PC-3 (cell line): ENCODE measurements at regions not wholly inside any gene's neighbourhood (a gene's known extent, or its start where the extent isn't known, plus 50 kb on each side); places are given as distances from the start of the nearest gene placed in this dataset.

Experiments
- ATAC-seq: fragments of 200-7000 bp; cut with Tn5 transposase; 2 replicates; pipeline ENCODE4 v1.9.1; 2020; ENCODE audit warnings: mild to moderate bottlenecking, moderate library complexity
- BruUV-seq: library from RNA; stranded (reverse); fragments of 400-500 nt; replicated peaks from 2 replicates; lab custom pipeline; 2021; lab: Mats Ljungman, UMichigan
- CTCF ChIA-PET: fragments of 300-600 bp; sonication (Branson Sonifier 250); formaldehyde crosslinking; loops from one replicate; lab custom pipeline; 2022; ENCODE audit warnings: antibody characterized with exemption; lab: Charles Lee
- POLR2A ChIA-PET: fragments of 300-600 bp; sonication (Branson Sonifier 250); formaldehyde crosslinking; loops from one replicate; lab custom pipeline; 2022; ENCODE audit warnings: antibody characterized with exemption; ENCODE audit not compliant: unreplicated experiment; lab: Charles Lee
- DNase-seq: peaks from one replicate; pipeline ENCODE4 v3.0.0-alpha.2; 2015
- H2AFZ ChIP-seq: fragments of 300-600 bp; sonication (generic); 2 replicates; pipeline ENCODE4 v1.6.0; 2016; ENCODE audit warnings: antibody characterized with exemption, low read length
- H3F3A ChIP-seq: fragments of 300-600 bp; sonication (generic); one replicate; pipeline ENCODE4 v1.6.0; 2017; ENCODE audit warnings: antibody characterized with exemption, low read length, control low read depth, mild to moderate bottlenecking; ENCODE audit not compliant: unreplicated experiment
- H3K27ac ChIP-seq: fragments of 300-600 bp; sonication (generic); 2 replicates; pipeline ENCODE4 v1.5.1; 2016; ENCODE audit warnings: mild to moderate bottlenecking, low read length
- H3K27me3 ChIP-seq: fragments of 300-600 bp; sonication (generic); 2 replicates; pipeline ENCODE4 v1.6.1; 2016; ENCODE audit warnings: low read length, mixed read lengths
- H3K36me3 ChIP-seq: fragments of 300-600 bp; sonication (generic); 2 replicates; pipeline ENCODE4 v1.6.1; 2016; ENCODE audit warnings: low read depth, mixed run types, low read length, mixed read lengths
- H3K4me1 ChIP-seq: fragments of 300-600 bp; sonication (generic); 2 replicates; pipeline ENCODE4 v1.5.1; 2016; ENCODE audit warnings: low read length; ENCODE audit not compliant: insufficient read depth
- H3K4me2 ChIP-seq: fragments of 300-600 bp; sonication (generic); 2 replicates; pipeline ENCODE4 v1.6.0; 2016; ENCODE audit warnings: low read length
- H3K4me3 ChIP-seq: fragments of 300-600 bp; sonication (generic); 2 replicates; pipeline ENCODE4 v1.5.1; 2016; ENCODE audit warnings: mild to moderate bottlenecking, low read length, mixed read lengths
- H3K79me2 ChIP-seq: fragments of 300-600 bp; sonication (generic); 2 replicates; pipeline ENCODE4 v1.6.1; 2017; ENCODE audit warnings: low read length, mixed read lengths
- H3K9ac ChIP-seq: fragments of 300-600 bp; sonication (generic); 2 replicates; pipeline ENCODE4 v1.6.0; 2016; ENCODE audit warnings: mild to moderate bottlenecking, low read length
- H3K9me2 ChIP-seq: fragments of 300-600 bp; sonication (generic); replicated peaks from 2 replicates; pipeline ENCODE4 v1.6.1; 2016; ENCODE audit warnings: mixed run types, low read length, mixed read lengths
- H3K9me3 ChIP-seq: fragments of 300-600 bp; sonication (generic); 2 replicates; pipeline ENCODE4 v1.6.1; 2016; ENCODE audit warnings: low read length, mixed read lengths
- H4K20me1 ChIP-seq: fragments of 300-600 bp; sonication (generic); 2 replicates; pipeline ENCODE4 v1.6.1; 2016; ENCODE audit warnings: low read length, mixed read lengths
- EZH2 ChIP-seq: fragments of 300-600 bp; sonication (generic); IDR thresholded peaks from one replicate; pipeline ENCODE4 v1.6.1; 2017; ENCODE audit warnings: antibody characterized with exemption, mild to moderate bottlenecking, low read length; ENCODE audit not compliant: unreplicated experiment
- EZH2phosphoT487 ChIP-seq: fragments of 300-600 bp; sonication (generic); IDR thresholded peaks from 2 replicates; pipeline ENCODE4 v1.6.1; 2018; ENCODE audit warnings: mild to moderate bottlenecking, antibody characterized with exemption, low read length, borderline replicate concordance
- intact Hi-C: fragments of 100-400 bp; cut with micrococcal nuclease; formaldehyde crosslinking; loops from 2 replicates; pipeline ENCODE4 v1.9.0; 2023
- TF ChIP-seq, protein P1 (sequence below): fragments of 300-600 bp; sonication (generic); conservative IDR thresholded peaks from 2 replicates; pipeline ENCODE4 v1.5.1; 2017; ENCODE audit warnings: antibody characterized with exemption, low read depth, mild to moderate bottlenecking, low read length

DNA sequence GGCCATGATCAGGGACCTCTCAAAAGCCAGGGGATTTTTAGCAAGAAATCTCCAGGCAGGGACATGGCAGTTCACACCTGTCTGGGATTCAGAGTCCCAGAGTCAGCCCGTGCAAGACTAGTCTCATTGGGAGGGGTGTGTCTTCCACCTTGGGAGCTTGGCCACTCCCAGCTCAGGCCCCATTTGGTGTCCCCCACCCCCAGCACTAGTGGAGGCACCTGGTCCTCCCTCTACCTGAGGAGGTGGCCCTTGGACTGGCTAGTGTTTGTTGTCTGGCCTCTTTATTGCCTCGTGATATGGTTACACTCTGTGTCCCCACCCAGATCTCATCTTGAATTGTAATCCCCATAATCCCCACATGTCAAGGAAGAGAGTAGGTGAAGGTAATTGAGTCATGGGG is 140.8 kb upstream of the PHACTR3 start:
- Histone ChIP-seq H3K9ac (no peak overlapping the region), H3K27ac (no peak overlapping the region), H3K36me3 (no peaks in the 10 kb centered on the region), H3F3A (no peaks in the 10 kb centered on the region), H3K4me3 (no peak overlapping the region), H3K4me2 (no peak overlapping the region), H3K79me2 (no peaks in the 10 kb centered on the region), H3K9me2 (no peaks in the 10 kb centered on the region), H4K20me1 (no peaks in the 10 kb centered on the region), H3K9me3 (no peaks in the 10 kb centered on the region), H3K27me3 (peaks cover 61% of the 10 kb centered on the region), H2AFZ (no peak overlapping the region), H3K4me1 (no peaks in the 10 kb centered on the region)
- intact Hi-C loops: no loop called here
- CTCF ChIA-PET: no interaction called here
- no TSS peak for BruUV-seq
- POLR2A ChIA-PET: no interaction called here
- no peak for TF ChIP-seq EZH2
- no peak for TF ChIP-seq EZH2phosphoT487
- TF ChIP-seq, protein P1, sequence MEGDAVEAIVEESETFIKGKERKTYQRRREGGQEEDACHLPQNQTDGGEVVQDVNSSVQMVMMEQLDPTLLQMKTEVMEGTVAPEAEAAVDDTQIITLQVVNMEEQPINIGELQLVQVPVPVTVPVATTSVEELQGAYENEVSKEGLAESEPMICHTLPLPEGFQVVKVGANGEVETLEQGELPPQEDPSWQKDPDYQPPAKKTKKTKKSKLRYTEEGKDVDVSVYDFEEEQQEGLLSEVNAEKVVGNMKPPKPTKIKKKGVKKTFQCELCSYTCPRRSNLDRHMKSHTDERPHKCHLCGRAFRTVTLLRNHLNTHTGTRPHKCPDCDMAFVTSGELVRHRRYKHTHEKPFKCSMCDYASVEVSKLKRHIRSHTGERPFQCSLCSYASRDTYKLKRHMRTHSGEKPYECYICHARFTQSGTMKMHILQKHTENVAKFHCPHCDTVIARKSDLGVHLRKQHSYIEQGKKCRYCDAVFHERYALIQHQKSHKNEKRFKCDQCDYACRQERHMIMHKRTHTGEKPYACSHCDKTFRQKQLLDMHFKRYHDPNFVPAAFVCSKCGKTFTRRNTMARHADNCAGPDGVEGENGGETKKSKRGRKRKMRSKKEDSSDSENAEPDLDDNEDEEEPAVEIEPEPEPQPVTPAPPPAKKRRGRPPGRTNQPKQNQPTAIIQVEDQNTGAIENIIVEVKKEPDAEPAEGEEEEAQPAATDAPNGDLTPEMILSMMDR: no peak
- no peak for ATAC-seq
- no peak for DNase-seq

DNA sequence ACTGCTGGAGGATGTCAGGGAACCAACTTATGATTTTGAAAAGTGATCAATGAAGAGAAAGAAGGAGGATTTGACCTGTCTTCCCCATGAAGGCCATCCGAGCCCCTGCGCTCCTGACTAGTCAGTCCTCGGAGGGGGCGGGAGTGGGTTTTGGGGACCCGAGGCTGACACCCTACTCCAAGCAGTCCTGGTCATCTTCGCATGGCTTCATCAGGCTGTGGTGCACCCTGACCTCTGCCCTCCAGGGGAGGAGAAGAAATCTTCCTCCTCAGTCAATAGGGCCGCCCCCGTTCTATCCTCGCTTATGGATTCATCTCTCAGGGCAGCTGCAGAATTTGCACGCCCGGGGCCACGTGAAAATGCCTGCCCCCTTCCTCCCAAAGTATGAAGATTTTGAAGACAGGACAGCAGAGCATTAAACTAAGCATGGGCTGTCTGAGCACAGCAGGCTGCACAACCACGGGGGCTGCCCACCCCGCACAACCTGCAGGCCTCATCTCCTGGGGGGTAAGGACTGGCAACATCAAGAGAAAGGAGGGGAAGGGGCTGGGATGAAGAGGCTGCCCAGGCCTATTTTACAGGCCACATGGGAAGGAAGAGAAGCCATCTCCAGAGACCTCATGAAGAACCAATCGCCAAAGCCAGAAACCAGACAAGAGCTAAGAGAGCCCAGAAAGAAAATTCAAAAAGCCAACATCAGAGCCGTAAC is 138.1 kb upstream of the PHACTR3 start:
- Histone ChIP-seq H3K9ac (no peak overlapping the region), H3F3A (no peaks in the 10 kb centered on the region), H3K27me3 (peaks cover 62% of the 10 kb centered on the region), H3K4me2 (no peak overlapping the region), H3K9me2 (no peaks in the 10 kb centered on the region), H3K27ac (no peak overlapping the region), H3K4me3 (no peak overlapping the region), H3K9me3 (no peaks in the 10 kb centered on the region), H3K36me3 (no peaks in the 10 kb centered on the region), H3K79me2 (no peaks in the 10 kb centered on the region), H4K20me1 (no peaks in the 10 kb centered on the region), H3K4me1 (no peaks in the 10 kb centered on the region), H2AFZ (no peak overlapping the region)
- intact Hi-C loops: no loop called here
- TF ChIP-seq EZH2: no peak
- no peak for TF ChIP-seq EZH2phosphoT487
- TF ChIP-seq, protein P1: no peak
- ChIA-PET POLR2A (no interaction called here), CTCF (no interaction called here)
- ATAC-seq (no peak), DNase-seq (no peak)
- BruUV-seq: no TSS peak

DNA sequence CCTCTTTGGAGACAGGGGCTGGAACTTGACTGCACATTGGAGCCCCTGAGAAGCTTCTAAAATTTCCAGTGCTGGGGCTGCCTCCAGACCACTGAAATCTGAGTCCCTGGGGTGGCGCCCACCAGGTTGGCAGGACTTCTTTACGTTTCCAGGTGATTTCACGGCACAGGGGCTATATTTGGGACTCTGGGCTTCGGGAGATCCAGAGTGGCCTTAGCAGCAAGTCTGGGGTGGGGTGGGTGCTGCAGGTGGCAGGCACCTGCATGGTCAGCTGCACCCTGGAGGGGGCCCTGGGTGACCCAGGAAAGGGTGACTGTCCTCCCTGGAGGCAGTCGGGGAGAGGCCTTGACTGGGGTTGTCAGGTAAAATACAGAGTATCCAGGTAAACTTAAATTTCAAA is 135.5 kb upstream of the PHACTR3 start:
- Histone ChIP-seq H3K9ac (no peak overlapping the region), H3K4me3 (no peak overlapping the region), H3K4me1 (no peaks in the 10 kb centered on the region), H3K36me3 (no peaks in the 10 kb centered on the region), H3F3A (no peaks in the 10 kb centered on the region), H3K79me2 (no peaks in the 10 kb centered on the region), H3K27ac (no peak overlapping the region), H3K9me3 (no peaks in the 10 kb centered on the region), H4K20me1 (no peaks in the 10 kb centered on the region), H3K27me3 (peaks cover 79% of the 10 kb centered on the region), H3K9me2 (no peaks in the 10 kb centered on the region), H2AFZ (no peak overlapping the region), H3K4me2 (no peak overlapping the region)
- ChIA-PET CTCF (no interaction called here), POLR2A (no interaction called here)
- TF ChIP-seq, protein P1: no peak
- TF ChIP-seq EZH2phosphoT487: no peak
- TF ChIP-seq EZH2: no peak
- ATAC-seq (no peak), DNase-seq (no peak)
- no TSS peak for BruUV-seq
- intact Hi-C loops: no loop called here
